Left ventricle myocardium superior (tissue), 1 donor: ENCODE measurements at regions not wholly inside any gene's neighbourhood (a gene's known extent, or its start where the extent isn't known, plus 50 kb on each side); places are given as distances from the start of the nearest gene placed in this dataset.

Source experiments
- ATAC-seq: fragments of 200-7000 bp; cut with Tn5 transposase; one replicate; pipeline ENCODE4 v1.9.1; 2020; ENCODE audit warnings: mild to moderate bottlenecking, moderate library complexity
- DNase-seq: peaks from one replicate; pipeline ENCODE4 v3.0.0-alpha.2; 2020
- intact Hi-C: fragments of 100-400 bp; cut with micrococcal nuclease; formaldehyde crosslinking; loops from one replicate; pipeline ENCODE4 v1.11.0; 2022
- donor health status: DM: no; HTN: yes; CAD: no; lungs with severe emphysema.

DNA sequence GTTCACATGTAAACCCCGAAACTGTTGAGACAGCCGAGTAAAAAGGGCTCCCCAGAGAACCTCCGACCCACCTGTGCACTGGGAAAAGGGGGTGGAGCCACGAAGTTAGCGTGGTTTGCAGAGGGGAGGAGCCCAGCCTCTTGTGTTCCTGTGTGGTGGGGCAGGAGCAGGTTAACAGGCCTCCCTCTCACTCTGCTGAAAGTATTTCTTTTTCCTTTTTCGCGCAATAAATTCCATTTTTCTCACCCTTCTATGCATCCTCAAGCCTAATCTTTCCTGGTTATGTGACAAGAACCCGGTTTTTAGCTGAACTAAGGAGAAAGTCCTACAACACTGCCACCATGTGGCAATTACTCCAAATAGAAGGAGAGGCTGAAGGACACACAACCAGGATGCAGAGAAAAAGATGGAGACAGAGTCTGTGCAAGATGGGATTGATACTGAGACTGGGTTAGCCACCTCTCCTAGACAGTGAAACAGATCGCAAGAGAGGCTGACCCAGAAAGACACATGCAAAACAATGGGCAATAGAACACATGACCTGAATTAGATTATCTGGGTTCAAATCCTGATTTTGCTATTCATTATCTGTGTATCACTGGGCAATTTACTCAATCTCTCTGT lies 168.7 kb upstream of the PRSS16 start:
- intact Hi-C loops = loop anchor here (5.0 kb wide), 1 partner anchor 472 kb away; no protein-coding TSS in a partner anchor
- DNase-seq (no peak), ATAC-seq (peak; percentile 55)

DNA sequence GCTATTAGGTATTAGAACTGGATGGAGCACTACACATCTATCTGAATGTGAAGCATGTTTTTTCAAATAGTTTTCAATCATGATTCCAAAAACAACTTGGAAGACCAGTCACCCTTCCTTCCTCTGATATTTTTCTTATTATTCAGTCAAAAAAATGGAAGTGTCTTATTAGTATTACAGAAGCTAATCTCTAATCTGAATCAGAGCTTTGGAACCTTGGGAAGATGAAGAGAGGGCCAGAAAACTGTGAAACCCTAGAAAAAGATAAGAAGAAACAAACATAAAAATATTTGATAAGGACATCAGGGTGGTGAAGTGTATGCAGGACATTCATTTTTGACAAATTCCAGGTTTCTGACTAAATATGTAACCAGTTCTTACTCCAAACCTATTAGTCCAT lies 166.3 kb upstream of the PRSS16 start:
- ATAC-seq (no peak), DNase-seq (no peak)
- intact Hi-C loops = no loop called here

DNA sequence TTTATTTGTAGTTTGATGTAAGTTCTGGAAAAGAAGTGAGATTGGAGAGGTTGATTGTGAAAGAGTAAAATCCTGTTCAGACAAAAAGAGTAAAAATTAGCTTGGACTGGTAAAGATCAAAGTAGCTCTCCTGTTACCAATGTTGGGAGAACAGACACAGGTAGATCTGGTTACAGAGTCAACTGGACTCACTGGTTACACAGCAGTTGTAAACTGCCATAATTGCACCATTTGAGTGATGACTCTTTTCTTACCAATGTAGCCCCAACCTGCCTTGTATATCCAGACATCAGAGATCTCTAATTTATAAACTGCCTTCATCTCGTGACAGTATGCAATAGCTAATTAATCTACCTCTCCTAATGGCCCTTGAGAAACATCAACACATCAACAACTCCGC lies 165.6 kb upstream of the PRSS16 start:
- DNase-seq (no peak), ATAC-seq (no peak)
- intact Hi-C loops = no loop called here

DNA sequence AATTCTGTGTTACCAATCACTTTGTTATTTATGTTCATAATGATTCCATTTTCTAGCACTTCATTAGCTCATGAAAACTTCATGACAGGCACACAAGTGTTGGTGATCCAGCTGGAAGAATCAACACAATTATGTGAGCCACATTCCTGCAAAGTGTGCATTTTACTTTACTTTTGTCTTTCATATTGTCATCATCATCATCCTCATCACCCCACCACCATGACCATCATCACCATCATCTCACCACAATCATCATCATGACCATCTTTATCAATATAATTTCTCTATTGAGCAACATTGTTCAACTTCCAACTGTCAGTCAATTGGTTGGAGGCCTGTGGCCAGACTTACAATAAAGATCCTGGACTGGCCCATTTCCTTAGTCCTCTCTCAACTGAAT lies 159.4 kb upstream of the PRSS16 start:
- ATAC-seq (no peak), DNase-seq (no peak)
- intact Hi-C loops = no loop called here

DNA sequence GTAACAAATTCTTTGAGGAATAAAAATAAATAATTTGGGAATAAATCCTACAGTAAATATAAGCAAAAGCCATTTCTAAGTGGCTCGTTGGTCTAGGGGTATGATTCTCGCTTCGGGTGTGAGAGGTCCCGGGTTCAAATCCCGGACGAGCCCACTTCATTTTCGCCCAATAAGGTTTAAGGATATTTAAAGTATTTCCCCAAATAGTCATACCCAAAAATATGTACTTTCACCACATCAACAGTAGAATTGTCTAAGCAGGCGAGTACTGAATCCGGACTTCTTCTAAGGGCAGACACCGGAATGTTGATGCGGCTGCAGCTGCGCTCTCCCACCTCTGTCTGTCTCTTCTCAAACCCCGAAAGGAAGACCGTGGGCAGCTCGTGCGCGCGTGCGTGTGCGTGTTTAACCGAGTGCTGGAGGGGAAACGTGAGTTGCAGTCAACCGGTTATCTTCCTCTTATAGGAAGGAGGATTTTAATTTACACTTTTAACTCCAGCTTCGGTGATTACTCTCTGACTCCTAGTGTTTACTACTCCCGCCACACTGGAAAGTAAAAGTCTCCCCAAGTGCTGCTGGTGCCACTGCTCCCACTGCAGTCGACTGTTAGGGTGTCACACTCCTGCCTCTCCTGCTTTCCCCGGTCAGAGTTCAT lies 155.7 kb upstream of the PRSS16 start:
- intact Hi-C loops = no loop called here
- DNase-seq (no peak), ATAC-seq (no peak)

DNA sequence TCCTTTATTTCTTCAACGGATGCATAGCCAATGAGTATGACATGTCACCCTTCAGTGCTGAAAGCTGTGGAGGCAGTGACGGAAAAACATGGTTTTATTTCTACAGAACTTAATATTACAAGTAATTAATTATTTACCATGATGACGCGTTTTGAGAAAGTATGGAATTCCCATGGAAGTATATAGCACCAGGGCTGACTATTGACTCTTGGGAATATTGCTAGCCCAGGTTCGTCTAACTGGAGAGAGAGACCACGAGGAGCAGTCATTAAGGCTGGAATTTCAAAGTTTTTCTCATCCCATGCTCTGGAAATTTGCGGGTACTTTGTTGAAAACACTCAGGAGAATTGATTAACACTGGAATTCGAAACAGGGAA lies 155.2 kb upstream of the PRSS16 start:
- no peak for DNase-seq
- intact Hi-C loops = no loop called here
- ATAC-seq = no peak

DNA sequence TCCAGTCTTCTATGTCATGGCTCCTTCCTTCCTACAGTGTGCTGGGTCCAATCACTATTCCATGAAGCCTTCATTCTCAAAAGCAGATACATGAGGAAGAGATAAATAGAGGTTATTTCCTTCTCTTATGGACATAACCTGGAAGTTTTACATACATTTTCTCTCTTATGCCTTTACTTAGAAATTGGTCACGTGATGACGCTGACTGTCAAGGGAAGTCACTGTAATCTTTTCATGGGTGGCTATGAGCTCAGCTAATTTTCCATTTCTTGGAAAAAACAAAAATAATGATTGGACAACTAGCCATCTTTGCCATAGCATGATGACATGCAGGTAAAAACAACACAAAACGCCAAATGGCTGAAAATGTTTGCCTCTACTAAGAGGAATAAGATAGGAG lies 151.6 kb upstream of the PRSS16 start:
- ATAC-seq (no peak), DNase-seq (no peak)
- intact Hi-C loops = no loop called here

DNA sequence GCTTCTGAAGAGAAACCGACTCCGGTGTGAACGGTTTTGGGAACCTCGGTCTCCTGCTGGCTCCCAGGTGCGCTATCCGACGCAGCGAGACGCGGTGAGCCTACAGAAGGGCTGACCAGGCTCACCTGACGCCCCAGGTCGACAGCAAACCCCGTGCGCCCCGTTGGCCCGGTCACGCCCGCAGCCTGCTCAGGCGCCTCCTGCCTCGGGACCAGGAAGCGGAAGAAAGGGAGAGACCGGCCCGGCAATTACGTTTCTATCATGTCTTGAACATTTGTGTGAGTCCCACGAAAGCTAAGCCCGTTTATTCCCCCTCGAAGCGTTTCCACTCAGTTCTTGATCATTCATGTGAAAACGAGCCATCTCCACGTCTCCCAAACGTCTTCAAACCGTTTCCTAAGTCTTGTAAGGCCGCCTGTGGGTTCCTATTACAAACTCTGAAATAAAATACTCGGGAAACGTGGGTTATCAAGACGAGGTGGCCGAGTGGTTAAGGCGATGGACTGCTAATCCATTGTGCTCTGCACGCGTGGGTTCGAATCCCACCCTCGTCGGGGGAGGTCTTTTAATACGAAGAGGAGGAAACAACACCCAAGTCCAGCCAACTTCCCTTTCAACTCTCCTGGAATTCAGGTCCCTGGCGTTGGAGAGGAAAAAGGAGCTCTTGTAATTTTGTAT lies 150.5 kb upstream of the PRSS16 start:
- intact Hi-C loops = no loop called here
- DNase-seq = no peak
- no peak for ATAC-seq

DNA sequence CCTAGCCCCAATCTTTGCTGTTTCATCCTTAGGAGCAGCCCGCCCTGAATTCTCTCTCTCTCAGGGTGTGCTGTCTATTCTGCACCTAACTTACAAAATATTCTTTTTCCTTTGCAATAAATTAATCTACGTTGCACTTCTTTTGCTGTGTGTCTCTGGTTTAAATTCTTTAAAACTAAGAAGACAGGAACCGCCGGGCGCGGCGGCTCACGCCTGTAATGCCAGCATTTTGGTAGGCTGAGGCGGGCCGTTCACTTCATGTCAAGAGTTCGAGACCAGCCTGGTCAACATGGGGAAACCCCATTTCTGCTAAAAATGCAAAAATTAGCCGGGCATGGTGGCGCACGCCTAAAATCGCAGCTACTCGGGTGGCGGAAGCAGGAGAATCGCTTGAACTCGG lies 148.5 kb upstream of the PRSS16 start:
- intact Hi-C loops = no loop called here
- ATAC-seq = no peak
- no peak for DNase-seq

DNA sequence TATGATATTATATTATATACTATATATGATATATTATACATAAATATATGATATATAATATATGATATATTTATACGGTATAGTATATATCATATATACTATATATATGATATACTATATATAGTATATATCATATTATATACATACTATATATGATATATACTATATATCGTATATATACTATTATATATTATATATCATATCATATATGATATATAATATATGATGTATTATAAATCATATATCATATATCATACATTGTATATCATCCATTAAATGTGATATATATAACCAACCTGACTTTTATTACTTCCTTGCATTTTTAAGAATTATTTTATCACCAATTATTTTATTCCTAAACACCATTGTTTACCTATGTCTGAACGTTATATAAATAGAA lies 146.6 kb upstream of the PRSS16 start:
- ATAC-seq (no peak), DNase-seq (no peak)
- intact Hi-C loops = no loop called here

DNA sequence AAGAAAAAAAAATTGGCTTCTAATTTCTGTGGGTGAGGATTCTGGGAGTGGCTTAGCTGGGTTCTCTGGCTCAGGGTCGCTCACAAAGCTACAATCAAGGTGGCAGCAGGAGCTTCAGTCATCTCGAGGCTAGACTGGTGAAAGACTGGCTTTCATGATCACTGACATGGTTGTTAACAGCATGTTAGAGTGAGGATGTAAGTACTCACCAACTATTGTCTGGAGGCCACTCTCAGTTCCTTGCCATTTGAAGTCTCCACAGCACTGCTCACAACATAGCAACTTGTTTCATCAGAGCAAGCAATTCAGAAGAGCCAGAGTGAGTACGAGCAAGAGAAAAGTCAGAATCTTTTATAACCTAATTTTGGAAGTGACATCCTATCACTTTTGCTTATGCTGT lies 145.7 kb upstream of the PRSS16 start:
- intact Hi-C loops = no loop called here
- no peak for DNase-seq
- ATAC-seq = no peak

DNA sequence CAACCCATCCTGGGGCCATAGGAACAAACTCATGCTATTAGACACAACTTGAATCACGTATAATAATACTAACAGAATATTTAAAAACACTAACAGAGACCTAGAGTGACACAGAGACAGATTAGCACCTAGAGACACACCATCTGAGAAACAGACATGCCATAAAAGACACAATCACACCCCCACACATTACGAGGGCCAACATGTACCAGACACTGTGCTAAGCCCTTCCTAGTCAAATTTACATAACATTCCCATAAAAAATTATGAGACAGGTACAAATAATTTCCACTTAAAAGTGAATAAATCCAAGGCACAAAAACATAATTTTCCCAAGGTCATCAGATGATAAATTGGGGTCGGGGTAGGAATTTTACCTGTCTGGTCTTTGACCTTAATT lies 141.1 kb upstream of the PRSS16 start:
- intact Hi-C loops = no loop called here
- DNase-seq = no peak
- ATAC-seq = no peak

DNA sequence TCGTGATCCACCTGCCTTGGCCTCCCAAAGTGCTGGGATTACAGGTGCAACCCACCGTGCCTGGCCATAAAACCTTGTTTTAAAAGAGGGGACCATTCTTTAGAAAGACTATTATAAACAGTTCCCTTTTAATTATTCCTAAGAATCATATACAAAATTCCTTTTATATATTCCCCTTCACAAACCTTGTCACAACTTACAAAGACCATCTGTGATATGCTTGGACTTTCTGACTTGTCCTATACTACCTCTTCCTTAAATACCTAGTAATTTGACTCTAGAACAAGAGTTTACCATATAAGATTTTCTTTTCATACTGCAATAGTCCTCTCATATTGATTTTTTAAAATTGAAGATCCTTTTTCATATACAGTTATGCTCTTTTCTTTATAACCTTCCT lies 135.8 kb upstream of the PRSS16 start:
- DNase-seq (no peak), ATAC-seq (no peak)
- intact Hi-C loops = no loop called here

DNA sequence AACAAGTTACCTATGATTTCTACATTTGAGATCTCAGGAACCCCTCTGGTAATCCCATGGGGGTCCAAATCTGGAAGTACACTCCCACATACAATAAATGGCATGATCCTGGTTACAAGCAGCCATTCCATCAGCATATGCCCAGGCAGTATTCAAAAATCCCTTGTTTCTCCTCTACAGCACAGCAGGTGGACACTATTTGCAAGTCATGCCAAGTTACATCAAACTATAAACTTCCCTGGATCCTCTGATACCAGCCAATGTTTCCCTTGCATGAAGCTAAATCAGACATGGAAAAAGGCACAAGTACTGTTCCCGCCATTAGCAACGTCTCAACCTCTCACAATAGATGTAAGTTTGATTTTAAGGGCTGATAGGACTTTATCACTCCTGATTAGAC lies 134.5 kb upstream of the PRSS16 start:
- no peak for DNase-seq
- ATAC-seq = no peak
- intact Hi-C loops = no loop called here

DNA sequence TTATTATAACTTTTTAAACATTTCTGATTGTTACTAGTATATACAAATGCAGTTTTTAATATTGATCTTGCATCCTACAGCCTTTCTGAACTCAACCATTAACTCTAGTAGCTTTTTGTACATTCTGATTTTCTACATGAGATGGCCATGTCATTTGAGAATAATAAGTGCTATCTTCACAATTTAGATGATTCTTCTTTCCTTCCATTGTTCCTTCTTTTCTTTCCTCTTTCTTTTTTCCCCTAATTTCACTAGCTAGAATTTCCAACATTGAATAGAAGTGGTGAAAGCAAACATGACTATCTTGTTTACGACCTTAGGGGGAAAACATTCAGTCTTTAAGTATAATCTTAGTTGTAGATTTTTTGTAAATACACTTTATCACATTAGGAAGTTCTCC lies 128.2 kb upstream of the PRSS16 start:
- DNase-seq = no peak
- intact Hi-C loops = no loop called here
- ATAC-seq = no peak

DNA sequence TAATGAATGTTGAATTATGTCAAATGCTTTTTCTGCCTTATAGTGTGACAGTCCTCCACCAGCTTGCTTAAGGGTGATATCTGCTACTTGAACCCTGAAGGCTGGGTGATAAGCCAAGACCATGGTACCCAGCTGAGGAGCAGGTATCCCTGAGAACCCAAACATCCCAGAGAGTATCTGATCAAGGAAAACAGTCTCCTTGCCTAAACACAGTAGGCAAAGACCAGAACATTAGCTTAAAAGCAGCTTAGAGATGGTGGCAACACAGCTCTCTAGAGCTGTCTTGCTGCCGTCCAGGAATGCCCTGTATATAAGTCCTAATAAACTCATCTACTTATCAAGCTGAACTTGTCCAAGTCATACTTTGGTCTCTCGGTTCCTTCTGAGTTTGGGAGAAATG lies 127.7 kb upstream of the PRSS16 start:
- ATAC-seq (no peak), DNase-seq (no peak)
- intact Hi-C loops = no loop called here

DNA sequence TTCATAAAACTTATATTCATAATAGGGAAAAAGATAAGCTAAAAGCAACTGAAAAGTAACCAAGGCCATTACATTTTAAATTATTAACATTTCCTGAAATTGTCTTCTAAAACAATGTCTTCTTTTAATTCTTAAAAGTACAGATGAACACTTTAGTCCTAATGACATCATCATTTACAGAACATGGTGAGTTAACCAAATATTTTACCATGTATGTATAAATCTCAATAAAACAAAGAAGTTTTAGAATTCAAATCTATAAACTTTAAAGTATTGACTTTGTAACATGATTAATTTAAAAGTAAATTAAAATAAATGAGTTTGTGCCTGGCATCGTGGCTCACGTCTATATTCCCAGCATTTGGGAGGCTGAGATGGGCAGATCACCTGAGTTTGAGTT lies 125.9 kb upstream of the PRSS16 start:
- no peak for ATAC-seq
- DNase-seq = no peak
- intact Hi-C loops = no loop called here

DNA sequence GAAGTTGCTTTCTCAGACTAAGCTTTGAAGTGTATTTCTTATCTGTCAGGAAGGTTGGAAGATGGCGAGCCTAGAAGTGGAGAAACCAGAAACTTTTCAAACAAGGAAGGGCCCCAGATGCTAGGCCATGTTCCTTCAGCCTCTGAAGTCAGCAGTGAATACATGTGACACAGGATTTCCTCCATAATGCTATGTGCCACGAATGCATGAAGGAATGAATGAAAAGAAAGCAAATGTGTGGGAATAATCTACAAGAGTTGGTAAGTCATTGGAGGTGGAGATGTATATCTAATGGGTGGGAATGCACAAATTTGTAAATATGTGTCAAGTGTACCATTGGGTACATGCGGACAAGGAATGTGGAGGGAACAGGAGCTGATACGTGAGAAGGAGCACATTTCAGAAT lies 123.2 kb upstream of the PRSS16 start:
- ATAC-seq = no peak
- no peak for DNase-seq
- intact Hi-C loops = no loop called here

DNA sequence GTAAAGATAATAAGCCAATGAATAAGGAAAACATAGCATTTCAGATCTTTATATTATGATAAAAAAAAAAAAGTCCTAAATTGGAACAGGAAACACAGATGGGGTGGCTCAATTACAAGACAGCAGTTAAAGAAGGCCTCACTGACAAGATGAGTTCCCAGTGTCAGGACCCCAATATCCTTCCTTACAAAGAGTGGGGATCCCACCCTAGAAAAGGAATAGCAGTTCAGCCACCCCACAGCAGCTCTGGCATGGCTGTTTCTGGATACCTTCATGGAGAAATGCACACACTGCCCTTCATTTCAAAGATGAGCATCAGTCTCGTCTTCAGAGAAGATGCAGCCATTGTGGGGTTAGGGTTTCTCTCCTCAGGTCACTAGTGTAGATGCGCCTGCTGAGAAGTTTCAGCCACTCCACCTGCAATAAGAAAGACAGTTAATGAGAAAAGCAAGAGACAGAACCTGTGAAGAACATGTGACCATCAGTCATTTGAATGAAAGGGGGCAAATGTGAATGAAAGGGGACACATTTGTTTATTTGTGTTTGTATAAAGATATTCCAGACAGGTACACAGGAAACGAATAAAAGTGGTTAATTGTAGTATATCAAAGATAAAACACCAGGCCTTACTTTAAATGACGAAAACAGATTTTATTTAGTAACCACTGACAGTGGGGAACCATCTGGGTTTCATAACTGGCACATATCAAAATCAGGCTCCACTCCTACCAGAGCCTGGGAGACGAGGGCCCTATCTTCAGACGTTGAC lies 121.3 kb upstream of the PRSS16 start:
- ATAC-seq = no peak
- no peak for DNase-seq
- intact Hi-C loops = no loop called here

DNA sequence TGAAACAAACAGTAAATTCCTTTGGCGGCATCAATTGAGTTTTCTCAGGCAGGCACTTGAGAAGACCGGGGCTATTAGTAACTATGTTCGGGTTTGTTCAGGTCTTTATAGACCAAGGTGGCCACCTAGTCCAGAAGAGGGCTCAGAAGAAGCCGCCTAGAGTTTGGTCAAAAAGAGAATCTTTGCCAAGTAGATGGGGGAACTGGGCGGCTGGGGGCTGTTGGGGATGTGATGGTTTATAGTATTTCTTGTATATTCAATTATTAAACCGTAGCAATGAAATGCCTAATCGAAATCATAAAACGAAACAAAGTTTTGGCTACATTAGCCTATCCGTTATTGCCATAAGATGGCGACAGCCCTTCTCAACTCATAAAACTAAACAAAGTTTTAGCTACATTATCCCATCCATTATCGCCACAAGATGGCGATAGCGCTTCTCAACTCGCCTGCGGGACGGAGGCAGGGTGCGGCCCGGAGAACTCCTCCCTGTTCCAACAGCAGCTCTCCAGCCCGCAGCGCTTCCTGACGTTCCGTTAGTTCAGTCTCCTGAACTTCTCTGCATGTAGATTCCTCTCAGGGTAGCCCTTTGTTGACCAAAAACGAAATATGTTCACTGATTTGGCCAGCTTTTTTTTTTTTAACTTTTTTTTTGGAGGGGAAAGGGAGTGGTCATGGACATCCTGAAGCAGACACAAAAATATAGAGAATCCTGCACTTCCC lies 120.5 kb upstream of the PRSS16 start:
- intact Hi-C loops = no loop called here
- DNase-seq (peak; percentile 90), ATAC-seq (peak; percentile 91)
